KMS-11 (cell line): ENCODE measurements at regions not wholly inside any gene's neighbourhood (a gene's known extent, or its start where the extent isn't known, plus 50 kb on each side); places are given as distances from the start of the nearest gene placed in this dataset.

Experiments
- H2AFZ ChIP-seq: fragments of 200-600 bp; sonication (generic); 2 replicates; pipeline ENCODE4 v1.6.1; 2016; ENCODE audit warnings: antibody characterized with exemption, mixed run types, low read depth
- H3K27ac ChIP-seq: fragments of 200-600 bp; sonication (generic); 2 replicates; pipeline ENCODE4 v1.6.1; 2016; ENCODE audit warnings: mild to moderate bottlenecking, mixed run types
- H3K27me3 ChIP-seq: fragments of 200-600 bp; sonication (generic); 2 replicates; pipeline ENCODE4 v1.6.1; 2017; ENCODE audit warnings: mild to moderate bottlenecking, low read depth, mixed run types, moderate library complexity; ENCODE audit not compliant: insufficient read depth
- H3K36me3 ChIP-seq: fragments of 200-600 bp; sonication (generic); 2 replicates; pipeline ENCODE4 v1.6.1; 2017; ENCODE audit warnings: mild to moderate bottlenecking, mixed run types; ENCODE audit not compliant: insufficient read depth
- H3K4me1 ChIP-seq: fragments of 200-600 bp; sonication (generic); 2 replicates; pipeline ENCODE4 v1.6.1; 2016; ENCODE audit warnings: mild to moderate bottlenecking, low read depth, mixed run types; ENCODE audit not compliant: poor library complexity, severe bottlenecking
- H3K4me2 ChIP-seq: fragments of 200-600 bp; sonication (generic); 2 replicates; pipeline ENCODE4 v1.7.0; 2016; ENCODE audit warnings: mild to moderate bottlenecking, mixed run types
- H3K4me3 ChIP-seq: fragments of 200-600 bp; sonication (generic); IDR thresholded peaks from 2 replicates; pipeline ENCODE4 v1.6.1; 2017; ENCODE audit warnings: low read depth, low read length, mixed read lengths; ENCODE audit not compliant: insufficient read depth
- H3K79me2 ChIP-seq: fragments of 200-600 bp; sonication (generic); 2 replicates; pipeline ENCODE4 v1.6.1; 2016; ENCODE audit warnings: low read depth, mixed run types; ENCODE audit not compliant: insufficient read depth
- H3K9ac ChIP-seq: fragments of 200-600 bp; sonication (generic); 2 replicates; pipeline ENCODE4 v1.6.1; 2016; ENCODE audit warnings: mild to moderate bottlenecking, mixed run types
- H4K20me1 ChIP-seq: fragments of 200-600 bp; sonication (generic); 2 replicates; pipeline ENCODE4 v1.6.1; 2016; ENCODE audit warnings: mild to moderate bottlenecking, mixed run types; ENCODE audit not compliant: insufficient read depth
- CTCF ChIP-seq: fragments of 200-600 bp; sonication (generic); conservative IDR thresholded peaks from 2 replicates; pipeline ENCODE4 v1.6.1; 2017; ENCODE audit warnings: low read depth, mild to moderate bottlenecking, antibody characterized with exemption, low read length, moderate library complexity, mixed read lengths

GRCh38 chr7:156152390-156152789 is 340.1 kb upstream of the SHH start:
- Histone ChIP-seq H3K79me2 (no peaks in the 10 kb centered on the region), H3K36me3 (no peaks in the 10 kb centered on the region), H3K9ac (no peak overlapping the region), H3K4me2 (no peak overlapping the region), H3K27me3 (no peaks in the 10 kb centered on the region), H3K4me3 (no peak overlapping the region), H4K20me1 (no peaks in the 10 kb centered on the region), H2AFZ (no peak overlapping the region), H3K27ac (no peak overlapping the region), H3K4me1 (no peaks in the 10 kb centered on the region)
- TF ChIP-seq CTCF: no peak

- Histone ChIP-seq H3K27ac (no peak overlapping the region), H3K36me3 (no peaks in the 10 kb centered on the region), H3K4me1 (no peaks in the 10 kb centered on the region), H3K4me2 (no peak overlapping the region), H4K20me1 (no peaks in the 10 kb centered on the region), H3K9ac (no peak overlapping the region), H2AFZ (no peak overlapping the region), H3K79me2 (no peaks in the 10 kb centered on the region), H3K4me3 (no peak overlapping the region), H3K27me3 (no peaks in the 10 kb centered on the region)
- no peak for TF ChIP-seq CTCF
Observed at GRCh38 chr7:156151658-156152057, 339.4 kb upstream of the SHH start.

- no peaks in the 10 kb centered on the region for H3K36me3 ChIP-seq
- H3K4me2 ChIP-seq: no peak overlapping the region
- H3K27ac ChIP-seq: no peak overlapping the region
- no peak for TF ChIP-seq CTCF
- no peak overlapping the region for H3K9ac ChIP-seq
- no peak overlapping the region for H2AFZ ChIP-seq
- no peak overlapping the region for H3K4me3 ChIP-seq
- no peaks in the 10 kb centered on the region for H3K27me3 ChIP-seq
- H4K20me1 ChIP-seq: no peaks in the 10 kb centered on the region
- no peaks in the 10 kb centered on the region for H3K4me1 ChIP-seq
- no peaks in the 10 kb centered on the region for H3K79me2 ChIP-seq
Observed at GRCh38 chr7:156151078-156151477, 338.8 kb upstream of the SHH start.

- Histone ChIP-seq H3K36me3 (no peaks in the 10 kb centered on the region), H3K27ac (no peak overlapping the region), H3K4me3 (no peak overlapping the region), H3K9ac (no peak overlapping the region), H4K20me1 (no peaks in the 10 kb centered on the region), H3K4me2 (no peak overlapping the region), H3K4me1 (no peaks in the 10 kb centered on the region), H3K79me2 (no peaks in the 10 kb centered on the region), H3K27me3 (no peaks in the 10 kb centered on the region), H2AFZ (no peak overlapping the region)
- TF ChIP-seq CTCF: no peak
Observed at GRCh38 chr7:156148995-156149394, 336.7 kb upstream of the SHH start.

- no peak overlapping the region for H3K4me2 ChIP-seq
- H4K20me1 ChIP-seq: no peaks in the 10 kb centered on the region
- no peaks in the 10 kb centered on the region for H3K27me3 ChIP-seq
- H3K4me3 ChIP-seq: no peak overlapping the region
- TF ChIP-seq CTCF: no peak
- H3K27ac ChIP-seq: no peak overlapping the region
- no peaks in the 10 kb centered on the region for H3K79me2 ChIP-seq
- H3K4me1 ChIP-seq: no peaks in the 10 kb centered on the region
- no peak overlapping the region for H3K9ac ChIP-seq
- H2AFZ ChIP-seq: no peak overlapping the region
- no peaks in the 10 kb centered on the region for H3K36me3 ChIP-seq
Observed at GRCh38 chr7:156148547-156148946, 336.3 kb upstream of the SHH start.
